A549 (cell line): ENCODE measurements at regions not wholly inside any gene's neighbourhood (a gene's known extent, or its start where the extent isn't known, plus 50 kb on each side); places are given as distances from the start of the nearest gene placed in this dataset.

Experiments used
- EHF ChIP-seq: fragments of 250-450 bp; sonication (Bioruptor Pico); IDR thresholded peaks from 2 replicates; pipeline ENCODE4 v1.5.0; 2020; ENCODE audit warnings: mild to moderate bottlenecking
- MAZ ChIP-seq: fragments of 150-350 bp; IDR thresholded peaks from 2 replicates; pipeline ENCODE4 v1.6.1; 2014; ENCODE audit warnings: antibody characterized with exemption, low read depth, low read length, borderline replicate concordance
- POLR2A ChIP-seq: IDR thresholded peaks from 2 replicates; pipeline ENCODE4 v1.6.1; 2012; ENCODE audit warnings: mild to moderate bottlenecking, low read length
- RNF2 ChIP-seq: fragments of 200-600 bp; sonication (generic); IDR thresholded peaks from 2 replicates; pipeline ENCODE4 v1.6.1; 2016; ENCODE audit warnings: low read depth, mild to moderate bottlenecking, antibody characterized with exemption, moderate library complexity, borderline replicate concordance
- TFCP2L1 ChIP-seq: fragments of 250-450 bp; sonication (Bioruptor Pico); IDR thresholded peaks from 2 replicates; pipeline ENCODE4 v1.5.0; 2021; ENCODE audit warnings: mild to moderate bottlenecking
- TF ChIP-seq, protein P1 (sequence below): fragments of 250-450 bp; sonication (Bioruptor Pico); IDR thresholded peaks from 2 replicates; pipeline ENCODE4 v1.5.0; 2021; ENCODE audit warnings: mild to moderate bottlenecking, moderate library complexity, borderline replicate concordance
- TF ChIP-seq, protein P2 (sequence below): fragments of 450-650 bp; IDR thresholded peaks from 2 replicates; pipeline ENCODE4 v1.6.1; 2014; ENCODE audit warnings: antibody characterized with exemption
- TF ChIP-seq, protein P3 (sequence below): IDR thresholded peaks from 2 replicates; pipeline ENCODE4 v1.6.1; 2012
- TF ChIP-seq, protein P4 (sequence below): fragments of >200 bp; sonication (Bioruptor Twin); formaldehyde crosslinking; IDR thresholded peaks from 3 replicates; pipeline ENCODE4 v1.5.1; 2016

DNA sequence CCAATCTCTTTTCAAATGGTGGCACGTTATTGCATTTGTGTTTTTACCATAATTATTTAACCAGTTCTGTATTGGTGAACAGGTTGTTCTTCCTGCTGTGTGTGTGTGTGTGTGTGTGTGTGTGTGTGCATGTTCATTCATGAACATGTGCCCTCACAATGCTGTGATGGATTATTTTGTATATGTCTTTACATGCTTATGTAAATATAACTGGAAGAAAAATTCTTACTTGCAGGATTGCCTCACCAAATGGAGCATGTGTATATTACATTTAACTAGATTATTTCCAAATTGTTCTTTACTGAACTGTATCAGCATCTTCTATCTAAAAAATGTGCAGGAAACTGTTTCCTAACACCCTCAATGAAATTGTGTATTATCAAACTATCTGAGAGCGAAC, 175.2 kb upstream of the ZPLD1 start:
- TF ChIP-seq POLR2A (no peak), MAZ (no peak), RNF2 (no peak), EHF (no peak), TFCP2L1 (CRISPR knock-in tag) (no peak)
- TF ChIP-seq, protein P1, sequence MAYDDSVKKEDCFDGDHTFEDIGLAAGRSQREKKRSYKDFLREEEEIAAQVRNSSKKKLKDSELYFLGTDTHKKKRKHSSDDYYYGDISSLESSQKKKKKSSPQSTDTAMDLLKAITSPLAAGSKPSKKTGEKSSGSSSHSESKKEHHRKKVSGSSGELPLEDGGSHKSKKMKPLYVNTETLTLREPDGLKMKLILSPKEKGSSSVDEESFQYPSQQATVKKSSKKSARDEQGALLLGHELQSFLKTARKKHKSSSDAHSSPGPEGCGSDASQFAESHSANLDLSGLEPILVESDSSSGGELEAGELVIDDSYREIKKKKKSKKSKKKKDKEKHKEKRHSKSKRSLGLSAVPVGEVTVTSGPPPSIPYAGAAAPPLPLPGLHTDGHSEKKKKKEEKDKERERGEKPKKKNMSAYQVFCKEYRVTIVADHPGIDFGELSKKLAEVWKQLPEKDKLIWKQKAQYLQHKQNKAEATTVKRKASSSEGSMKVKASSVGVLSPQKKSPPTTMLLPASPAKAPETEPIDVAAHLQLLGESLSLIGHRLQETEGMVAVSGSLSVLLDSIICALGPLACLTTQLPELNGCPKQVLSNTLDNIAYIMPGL (CRISPR knock-in tag), result no peak
- TF ChIP-seq, protein P2, sequence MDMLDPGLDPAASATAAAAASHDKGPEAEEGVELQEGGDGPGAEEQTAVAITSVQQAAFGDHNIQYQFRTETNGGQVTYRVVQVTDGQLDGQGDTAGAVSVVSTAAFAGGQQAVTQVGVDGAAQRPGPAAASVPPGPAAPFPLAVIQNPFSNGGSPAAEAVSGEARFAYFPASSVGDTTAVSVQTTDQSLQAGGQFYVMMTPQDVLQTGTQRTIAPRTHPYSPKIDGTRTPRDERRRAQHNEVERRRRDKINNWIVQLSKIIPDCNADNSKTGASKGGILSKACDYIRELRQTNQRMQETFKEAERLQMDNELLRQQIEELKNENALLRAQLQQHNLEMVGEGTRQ, result no peak
- TF ChIP-seq, protein P3, sequence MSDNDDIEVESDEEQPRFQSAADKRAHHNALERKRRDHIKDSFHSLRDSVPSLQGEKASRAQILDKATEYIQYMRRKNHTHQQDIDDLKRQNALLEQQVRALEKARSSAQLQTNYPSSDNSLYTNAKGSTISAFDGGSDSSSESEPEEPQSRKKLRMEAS, result no peak
- TF ChIP-seq, protein P4, sequence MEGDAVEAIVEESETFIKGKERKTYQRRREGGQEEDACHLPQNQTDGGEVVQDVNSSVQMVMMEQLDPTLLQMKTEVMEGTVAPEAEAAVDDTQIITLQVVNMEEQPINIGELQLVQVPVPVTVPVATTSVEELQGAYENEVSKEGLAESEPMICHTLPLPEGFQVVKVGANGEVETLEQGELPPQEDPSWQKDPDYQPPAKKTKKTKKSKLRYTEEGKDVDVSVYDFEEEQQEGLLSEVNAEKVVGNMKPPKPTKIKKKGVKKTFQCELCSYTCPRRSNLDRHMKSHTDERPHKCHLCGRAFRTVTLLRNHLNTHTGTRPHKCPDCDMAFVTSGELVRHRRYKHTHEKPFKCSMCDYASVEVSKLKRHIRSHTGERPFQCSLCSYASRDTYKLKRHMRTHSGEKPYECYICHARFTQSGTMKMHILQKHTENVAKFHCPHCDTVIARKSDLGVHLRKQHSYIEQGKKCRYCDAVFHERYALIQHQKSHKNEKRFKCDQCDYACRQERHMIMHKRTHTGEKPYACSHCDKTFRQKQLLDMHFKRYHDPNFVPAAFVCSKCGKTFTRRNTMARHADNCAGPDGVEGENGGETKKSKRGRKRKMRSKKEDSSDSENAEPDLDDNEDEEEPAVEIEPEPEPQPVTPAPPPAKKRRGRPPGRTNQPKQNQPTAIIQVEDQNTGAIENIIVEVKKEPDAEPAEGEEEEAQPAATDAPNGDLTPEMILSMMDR, result no peak
